H1 (cell line): ENCODE measurements at regions not wholly inside any gene's neighbourhood (a gene's known extent, or its start where the extent isn't known, plus 50 kb on each side); places are given as distances from the start of the nearest gene placed in this dataset.

Source experiments
- BCL11A ChIP-seq, 2 experiments: IDR thresholded peaks; one replicate each; pipeline ENCODE4 v1.6.1; 2011; ENCODE audit warnings: low read depth in 2 of 2, low read length in 2 of 2, mild to moderate bottlenecking in 2 of 2
- CHD1 ChIP-seq: IDR thresholded peaks from 2 replicates; pipeline ENCODE4 v1.6.1; 2012; ENCODE audit warnings: low read depth, low read length, improper control_type of control experiment
- CHD2 ChIP-seq: IDR thresholded peaks from 2 replicates; pipeline ENCODE4 v1.6.1; 2012; ENCODE audit warnings: low read length, improper control_type of control experiment
- CHD7 ChIP-seq: fragments of 300-600 bp; sonication (generic); IDR thresholded peaks from 2 replicates; pipeline ENCODE4 v1.7.1; 2012; ENCODE audit warnings: low read length, moderate library complexity, mild to moderate bottlenecking, inconsistent platforms; ENCODE audit not compliant: insufficient replicate concordance
- SIX5 ChIP-seq: IDR thresholded peaks from 2 replicates; pipeline ENCODE4 v1.6.1; 2011; ENCODE audit warnings: mild to moderate bottlenecking, low read depth, low read length
- SP1 ChIP-seq: IDR thresholded peaks from 2 replicates; pipeline ENCODE4 v1.6.1; 2011; ENCODE audit warnings: low read depth, low read length
- SUZ12 ChIP-seq: fragments of 200-600 bp; sonication (generic); IDR thresholded peaks from 2 replicates; pipeline ENCODE4 v1.6.1; 2012; ENCODE audit warnings: mild to moderate bottlenecking, inconsistent platforms, low read length, moderate library complexity, mixed read lengths
- TAF1 ChIP-seq: IDR thresholded peaks from 2 replicates; pipeline ENCODE4 v1.6.1; 2011; ENCODE audit warnings: mild to moderate bottlenecking, low read depth, low read length
- TAF7 ChIP-seq: optimal IDR thresholded peaks from 2 replicates; pipeline ENCODE3; 2011; ENCODE audit warnings: low read depth, mild to moderate bottlenecking, inconsistent platforms, low read length, moderate library complexity, borderline replicate concordance
- TBP ChIP-seq: IDR thresholded peaks from 2 replicates; pipeline ENCODE4 v1.6.1; 2011; ENCODE audit warnings: low read depth, low read length, improper control_type of control experiment
- YY1 ChIP-seq: IDR thresholded peaks from 2 replicates; pipeline ENCODE4 v1.6.1; 2011; ENCODE audit warnings: low read depth, mild to moderate bottlenecking, low read length

GRCh38 chr5:125506124-125506523 lies 759.7 kb upstream of the ZNF608 start (continued):
- TF ChIP-seq CHD7, result no peak
- no peak for TF ChIP-seq BCL11A (IDR thresholded peaks at IDR 0.05; ENCODE audit: low read depth in 2 of 2, low read length in 2 of 2)
- TF ChIP-seq TBP, result no peak
- no peak for TF ChIP-seq SIX5
- TF ChIP-seq SP1, result no peak
- no peak for TF ChIP-seq TAF7
- no peak for TF ChIP-seq TAF1
- TF ChIP-seq SUZ12, result no peak
- TF ChIP-seq CHD1, result no peak
- no peak for TF ChIP-seq CHD2
- TF ChIP-seq YY1, result no peak
